Fibroblast of pulmonary artery (primary cell): ENCODE measurements at regions not wholly inside any gene's neighbourhood (a gene's known extent, or its start where the extent isn't known, plus 50 kb on each side); places are given as distances from the start of the nearest gene placed in this dataset.

Experiments used
- DNase-seq: peaks from one replicate; pipeline ENCODE4 v3.0.0-alpha.2; 2010; ENCODE audit warnings: low read depth
- H3K4me3 ChIP-seq: replicated peaks from 2 replicates; pipeline ENCODE4 v1.5.1; 2011; ENCODE audit warnings: low read depth, mild to moderate bottlenecking, control low read depth, low read length, moderate library complexity
- TF ChIP-seq, protein P1 (sequence below): IDR thresholded peaks from 2 replicates; pipeline ENCODE4 v1.5.1; 2011; ENCODE audit warnings: mild to moderate bottlenecking, control low read depth, low read length, inconsistent platforms; ENCODE audit errors: missing control alignments

DNA sequence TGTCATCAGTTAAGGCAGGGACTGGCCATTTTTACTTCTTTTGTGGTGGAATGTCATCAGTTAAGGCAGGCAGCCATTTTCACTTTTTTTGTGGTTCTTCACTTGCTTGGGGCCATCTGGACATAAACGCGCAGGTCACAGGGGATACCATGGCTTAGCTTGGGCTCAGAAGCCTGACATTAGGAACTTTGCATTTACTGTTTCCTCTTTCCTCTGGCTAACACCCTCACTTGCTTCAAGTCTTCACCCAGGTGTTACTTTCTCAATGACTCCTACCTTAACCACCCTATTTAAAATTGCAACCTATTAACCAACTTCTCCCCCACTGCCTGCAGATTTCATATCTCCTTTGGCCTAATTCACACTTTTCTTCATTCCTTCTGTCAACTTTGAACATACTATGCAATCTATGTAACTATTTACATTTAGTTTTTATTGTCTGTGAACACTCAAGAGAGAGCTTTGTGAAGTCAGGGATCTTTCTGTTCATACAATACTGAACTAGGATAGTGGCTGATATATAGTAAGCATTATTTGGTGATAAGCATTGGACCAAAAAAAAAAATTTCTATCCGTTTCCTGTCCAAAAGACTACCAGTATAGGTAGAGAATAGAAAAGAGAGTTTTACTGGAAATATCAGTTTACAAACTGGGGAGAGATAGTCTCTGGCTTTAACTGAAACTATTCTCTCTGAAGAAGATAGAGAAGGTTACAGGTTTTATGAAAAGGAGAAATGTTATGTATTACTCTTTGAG, 600.1 kb upstream of the ZNF804A start:
- no peak overlapping the region for H3K4me3 ChIP-seq
- DNase-seq: no peak
- TF ChIP-seq, protein P1, sequence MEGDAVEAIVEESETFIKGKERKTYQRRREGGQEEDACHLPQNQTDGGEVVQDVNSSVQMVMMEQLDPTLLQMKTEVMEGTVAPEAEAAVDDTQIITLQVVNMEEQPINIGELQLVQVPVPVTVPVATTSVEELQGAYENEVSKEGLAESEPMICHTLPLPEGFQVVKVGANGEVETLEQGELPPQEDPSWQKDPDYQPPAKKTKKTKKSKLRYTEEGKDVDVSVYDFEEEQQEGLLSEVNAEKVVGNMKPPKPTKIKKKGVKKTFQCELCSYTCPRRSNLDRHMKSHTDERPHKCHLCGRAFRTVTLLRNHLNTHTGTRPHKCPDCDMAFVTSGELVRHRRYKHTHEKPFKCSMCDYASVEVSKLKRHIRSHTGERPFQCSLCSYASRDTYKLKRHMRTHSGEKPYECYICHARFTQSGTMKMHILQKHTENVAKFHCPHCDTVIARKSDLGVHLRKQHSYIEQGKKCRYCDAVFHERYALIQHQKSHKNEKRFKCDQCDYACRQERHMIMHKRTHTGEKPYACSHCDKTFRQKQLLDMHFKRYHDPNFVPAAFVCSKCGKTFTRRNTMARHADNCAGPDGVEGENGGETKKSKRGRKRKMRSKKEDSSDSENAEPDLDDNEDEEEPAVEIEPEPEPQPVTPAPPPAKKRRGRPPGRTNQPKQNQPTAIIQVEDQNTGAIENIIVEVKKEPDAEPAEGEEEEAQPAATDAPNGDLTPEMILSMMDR: no peak

DNA sequence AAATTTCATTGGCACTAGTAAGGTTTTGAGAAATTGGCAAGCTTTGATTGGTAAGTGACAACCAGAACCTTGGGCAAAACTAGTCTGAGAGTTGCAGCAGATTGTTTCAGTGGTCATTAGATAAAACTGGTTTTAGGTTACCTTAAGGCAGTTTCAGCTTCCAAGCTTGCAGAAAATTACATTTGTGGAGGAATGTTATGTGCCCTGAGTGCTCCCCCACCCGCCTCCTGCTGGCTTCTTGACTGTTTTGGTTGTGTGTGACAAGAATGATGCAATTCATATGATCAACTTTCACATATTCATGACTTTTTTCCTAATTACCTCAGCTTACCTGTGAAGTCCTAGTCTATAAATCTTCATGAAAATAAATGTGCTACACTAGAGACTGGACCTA, 599.5 kb upstream of the ZNF804A start:
- TF ChIP-seq, protein P1: no peak
- H3K4me3 ChIP-seq: no peak overlapping the region
- DNase-seq: no peak

DNA sequence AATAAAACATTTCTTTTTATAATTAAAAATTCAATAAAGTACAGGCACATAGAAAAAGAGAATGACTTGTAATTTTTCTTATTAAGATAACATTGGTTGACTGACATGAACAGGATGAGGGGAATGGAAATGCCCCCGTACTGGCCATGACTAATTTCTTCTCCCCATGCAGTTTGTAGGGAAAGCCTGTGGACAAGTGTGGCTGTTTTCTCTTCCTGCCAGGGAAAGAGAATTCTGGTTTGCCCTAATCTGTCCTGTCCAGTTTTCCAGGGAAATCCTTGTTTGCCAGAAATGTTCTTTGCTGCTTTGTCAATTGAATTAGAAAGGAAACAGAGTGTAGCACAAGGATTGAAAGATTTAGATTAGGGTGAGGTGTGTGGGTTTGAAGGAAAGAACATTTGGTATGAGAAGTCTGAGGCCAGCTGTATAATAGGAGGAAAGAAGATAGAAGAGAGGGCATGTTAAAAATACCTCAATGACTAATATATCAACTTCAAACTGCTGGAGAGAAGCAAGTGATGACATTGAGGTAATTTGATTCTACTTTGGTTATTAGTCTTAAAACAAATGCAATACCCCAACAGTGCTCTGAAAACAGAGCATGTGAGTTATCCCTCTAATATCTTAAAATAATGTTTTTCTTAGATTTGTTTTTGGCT, 593.9 kb upstream of the ZNF804A start:
- TF ChIP-seq, protein P1: no peak
- no peak for DNase-seq
- no peak overlapping the region for H3K4me3 ChIP-seq

DNA sequence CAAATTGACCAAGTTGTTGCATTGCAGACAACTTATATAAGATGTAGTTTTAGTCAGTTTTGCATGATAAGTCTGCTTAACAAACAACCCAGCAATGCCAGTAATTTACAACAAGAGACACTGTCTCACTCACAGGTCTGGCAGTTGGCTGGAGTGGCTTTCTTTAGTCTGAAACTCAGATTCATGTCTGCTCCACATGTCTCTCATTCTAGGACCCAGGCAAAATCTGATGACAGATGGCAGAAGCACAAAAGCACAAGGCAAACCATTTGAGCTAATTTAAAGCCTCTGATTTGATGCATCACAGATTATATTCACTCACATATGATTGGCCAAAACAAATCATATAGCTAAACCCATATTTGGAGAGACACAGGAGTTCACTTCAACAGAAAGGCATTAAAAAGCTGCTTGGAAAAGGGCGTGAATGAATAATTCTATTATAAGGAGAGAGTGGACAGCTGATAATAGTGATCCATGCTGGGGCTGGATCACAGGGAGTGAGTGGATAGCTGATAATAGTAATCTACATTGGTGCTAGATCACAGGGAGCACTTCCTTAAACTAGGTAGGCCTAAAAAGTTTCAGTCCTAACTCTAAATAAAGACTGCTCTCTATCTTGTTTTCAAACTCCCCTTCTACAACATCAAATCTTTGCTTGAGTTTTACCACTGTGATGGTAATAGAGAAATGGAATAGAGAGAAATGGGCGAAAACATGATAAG, 593.2 kb upstream of the ZNF804A start:
- TF ChIP-seq, protein P1: no peak
- DNase-seq: no peak
- H3K4me3 ChIP-seq: no peak overlapping the region

DNA sequence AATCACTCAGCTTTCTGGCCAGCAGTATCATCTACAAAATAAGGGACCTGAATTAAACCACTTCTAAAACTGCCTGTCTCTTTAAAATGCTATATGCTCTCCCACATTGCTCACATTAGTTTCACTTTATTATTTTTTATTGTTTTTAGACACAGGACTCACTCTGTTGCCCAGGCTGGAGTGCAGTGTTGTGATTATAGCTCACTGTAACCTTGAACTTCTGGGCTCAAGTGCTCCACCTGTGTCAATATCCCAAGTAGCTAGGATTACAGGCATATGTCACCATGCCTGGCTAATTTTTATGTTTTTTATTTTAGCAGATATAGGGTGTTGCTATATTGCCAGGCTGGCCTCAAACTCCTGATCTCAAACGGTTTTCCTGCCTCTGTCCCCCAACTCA, 591.3 kb upstream of the ZNF804A start:
- TF ChIP-seq, protein P1: no peak
- no peak overlapping the region for H3K4me3 ChIP-seq
- no peak for DNase-seq

DNA sequence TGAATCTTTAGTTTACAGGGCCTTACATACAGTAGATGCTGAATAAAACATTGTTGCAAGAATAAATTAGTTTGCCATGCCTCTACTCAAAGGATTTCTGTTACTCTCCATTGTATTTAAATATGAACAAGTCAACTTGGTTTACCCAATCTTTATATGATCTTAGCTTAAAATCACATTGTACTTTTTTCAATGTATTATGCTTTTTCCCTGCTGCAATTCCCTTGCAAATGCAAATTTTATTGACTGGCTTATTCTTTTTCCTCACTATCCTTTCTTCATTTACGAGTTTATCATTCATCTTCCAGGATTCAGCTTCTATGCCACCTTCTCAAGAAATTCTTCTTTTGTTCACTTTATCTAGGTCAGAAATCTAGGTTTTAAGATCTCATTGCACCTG, 571.4 kb upstream of the ZNF804A start:
- TF ChIP-seq, protein P1: no peak
- no peak for DNase-seq
- H3K4me3 ChIP-seq: no peak overlapping the region
